CD8-positive, alpha-beta memory T cell (primary cell): ENCODE measurements at regions not wholly inside any gene's neighbourhood (a gene's known extent, or its start where the extent isn't known, plus 50 kb on each side); places are given as distances from the start of the nearest gene placed in this dataset.

ENCODE experiments used
- CTCF ChIA-PET: fragments of 350-600 bp; sonication (Branson Sonifier 250); formaldehyde crosslinking; loops from one replicate; lab custom pipeline; 2021; ENCODE audit warnings: antibody characterized with exemption; lab: Charles Lee
- POLR2A ChIA-PET: fragments of 350-600 bp; sonication (Branson Sonifier 250); formaldehyde crosslinking; loops from one replicate; lab custom pipeline; 2021; ENCODE audit warnings: antibody characterized with exemption; lab: Charles Lee
- DNase-seq, 5 donors: peaks; one replicate each; pipeline versions ENCODE4 v3.0.0 to v3.0.0-alpha.2; 2020 to 2022; ENCODE audit warnings: mixed read lengths in 1 of 5
- H3K27ac ChIP-seq: one replicate; pipeline ENCODE4 v1.7.0; 2013; ENCODE audit warnings: low read depth, mild to moderate bottlenecking, low read length, moderate library complexity
- H3K27me3 ChIP-seq: 2 replicates; pipeline ENCODE4 v1.7.0; 2013; ENCODE audit warnings: low read length, mild to moderate bottlenecking; ENCODE audit not compliant: insufficient read depth, poor library complexity, severe bottlenecking
- H3K36me3 ChIP-seq: 2 replicates; pipeline ENCODE4 v1.7.0; 2013; ENCODE audit warnings: mild to moderate bottlenecking, low read length, moderate library complexity; ENCODE audit not compliant: insufficient read depth
- H3K4me1 ChIP-seq: 2 replicates; pipeline ENCODE4 v1.7.0; 2013; ENCODE audit warnings: mild to moderate bottlenecking, low read length, moderate library complexity; ENCODE audit not compliant: insufficient read depth
- H3K4me3 ChIP-seq: 2 replicates; pipeline ENCODE4 v1.7.0; 2013; ENCODE audit warnings: mild to moderate bottlenecking, low read length
- H3K9me3 ChIP-seq: 2 replicates; pipeline ENCODE4 v1.7.0; 2013; ENCODE audit warnings: mild to moderate bottlenecking, low read length
- H3K27ac Mint-ChIP-seq, 8 donors: one replicate each; pipeline ENCODE4 v1.8.0; 2020 to 2021; ENCODE audit warnings: mixed read lengths in 8 of 8, mild to moderate bottlenecking in 6 of 8, inconsistent platforms in 3 of 8, moderate library complexity in 3 of 8
- H3K27me3 Mint-ChIP-seq, 2 donors: one replicate each; pipeline ENCODE4 v1.8.0; 2020 to 2021; ENCODE audit warnings: mixed read lengths in 2 of 2, mild to moderate bottlenecking in 1 of 2, moderate library complexity in 1 of 2
- H3K36me3 Mint-ChIP-seq, 3 donors: one replicate each; pipeline ENCODE4 v1.8.0; 2020 to 2021; ENCODE audit warnings: mixed read lengths in 3 of 3, inconsistent platforms in 1 of 3, mild to moderate bottlenecking in 1 of 3
- H3K4me1 Mint-ChIP-seq, 3 donors: one replicate each; pipeline ENCODE4 v1.8.0; 2020 to 2021; ENCODE audit warnings: mixed read lengths in 3 of 3, inconsistent platforms in 1 of 3, mild to moderate bottlenecking in 1 of 3
- H3K4me3 Mint-ChIP-seq, 7 donors: one replicate each; pipeline ENCODE4 v1.8.0; 2020 to 2021; ENCODE audit warnings: mixed read lengths in 7 of 7, mild to moderate bottlenecking in 6 of 7, moderate library complexity in 4 of 7, inconsistent platforms in 2 of 7
- H3K9me3 Mint-ChIP-seq, 5 donors: one replicate each; pipeline ENCODE4 v1.8.0; 2020 to 2022; ENCODE audit warnings: mixed read lengths in 5 of 5, mild to moderate bottlenecking in 3 of 5, moderate library complexity in 2 of 5, inconsistent platforms in 1 of 5

- Histone ChIP-seq H3K27me3 (peaks cover 14% of the 10 kb centered on the region), H3K4me3 (no peak overlapping the region), H3K4me1 (no peaks in the 10 kb centered on the region), H3K9me3 (no peaks in the 10 kb centered on the region), H3K27ac (no peak overlapping the region), H3K36me3 (no peaks in the 10 kb centered on the region)
- no peaks in the 10 kb centered on the region for H3K4me1 Mint-ChIP-seq
- H3K27ac Mint-ChIP-seq, result no peak overlapping the region
- H3K27me3 Mint-ChIP-seq, result peaks cover 9 to 17% of the 10 kb centered on the region in 2 donors
- no peak for DNase-seq
- H3K4me3 Mint-ChIP-seq, result no peak overlapping the region
- H3K36me3 Mint-ChIP-seq, result no peaks in the 10 kb centered on the region
- POLR2A ChIA-PET, result no interaction called here
- H3K9me3 Mint-ChIP-seq, result no peaks in the 10 kb centered on the region
- CTCF ChIA-PET, result no interaction called here
Measured at GRCh38 chr19:31419871-31420445, 70.7 kb upstream of the TSHZ3 start.

GRCh38 chr19:31421082-31421481 is 71.8 kb upstream of the TSHZ3 start:
- H3K4me3 ChIP-seq, result no peak overlapping the region
- ChIA-PET CTCF (no interaction called here), POLR2A (no interaction called here)
- no peaks in the 10 kb centered on the region for H3K9me3 ChIP-seq
- Mint-ChIP-seq H3K36me3 (no peaks in the 10 kb centered on the region), H3K4me3 (no peak overlapping the region), H3K27ac (no peak overlapping the region), H3K9me3 (no peaks in the 10 kb centered on the region), H3K4me1 (no peaks in the 10 kb centered on the region), H3K27me3 (peaks cover 9 to 17% of the 10 kb centered on the region in 2 donors)
- H3K4me1 ChIP-seq, result no peaks in the 10 kb centered on the region
- H3K27ac ChIP-seq, result no peak overlapping the region
- no peaks in the 10 kb centered on the region for H3K36me3 ChIP-seq
- peaks cover 14% of the 10 kb centered on the region for H3K27me3 ChIP-seq
- no peak for DNase-seq

- Mint-ChIP-seq H3K4me3 (no peak overlapping the region), H3K27ac (no peak overlapping the region), H3K4me1 (no peaks in the 10 kb centered on the region), H3K9me3 (no peaks in the 10 kb centered on the region), H3K27me3 (peaks cover 9 to 24% of the 10 kb centered on the region in 2 donors), H3K36me3 (no peaks in the 10 kb centered on the region)
- no peaks in the 10 kb centered on the region for H3K9me3 ChIP-seq
- no peak for DNase-seq
- H3K4me1 ChIP-seq, result no peaks in the 10 kb centered on the region
- ChIA-PET CTCF (no interaction called here), POLR2A (no interaction called here)
- no peaks in the 10 kb centered on the region for H3K36me3 ChIP-seq
- no peak overlapping the region for H3K27ac ChIP-seq
- no peak overlapping the region for H3K4me3 ChIP-seq
- H3K27me3 ChIP-seq, result peaks cover 14% of the 10 kb centered on the region
Measured at GRCh38 chr19:31421856-31422255, 72.6 kb upstream of the TSHZ3 start.

- no peak overlapping the region for H3K27ac Mint-ChIP-seq
- CTCF ChIA-PET, result no interaction called here
- H3K4me1 Mint-ChIP-seq, result no peaks in the 10 kb centered on the region
- H3K4me3 Mint-ChIP-seq, result no peak overlapping the region
- H3K9me3 ChIP-seq, result no peaks in the 10 kb centered on the region
- H3K27me3 Mint-ChIP-seq, result peaks cover 8 to 27% of the 10 kb centered on the region in 2 donors
- no peak for DNase-seq
- no peaks in the 10 kb centered on the region for H3K4me1 ChIP-seq
- H3K4me3 ChIP-seq, result no peak overlapping the region
- POLR2A ChIA-PET, result no interaction called here
- H3K36me3 ChIP-seq, result no peaks in the 10 kb centered on the region
- H3K9me3 Mint-ChIP-seq, result no peaks in the 10 kb centered on the region
- H3K27ac ChIP-seq, result no peak overlapping the region
- H3K27me3 ChIP-seq, result peaks cover 4% of the 10 kb centered on the region
- H3K36me3 Mint-ChIP-seq, result no peaks in the 10 kb centered on the region
Measured at GRCh38 chr19:31423896-31424295, 74.7 kb upstream of the TSHZ3 start.

- POLR2A ChIA-PET, result no interaction called here
Measured at GRCh38 chr19:31424861-31425620, 75.8 kb upstream of the TSHZ3 start.

GRCh38 chr19:31427857-31428256 is 78.6 kb upstream of the TSHZ3 start:
- CTCF ChIA-PET, result no interaction called here
- no peak overlapping the region for H3K4me3 ChIP-seq
- H3K4me3 Mint-ChIP-seq, result no peak overlapping the region

More at GRCh38 chr19:31424861-31425620, 75.8 kb upstream of the TSHZ3 start:
- Mint-ChIP-seq H3K27ac (no peak overlapping the region), H3K9me3 (no peaks in the 10 kb centered on the region), H3K36me3 (no peaks in the 10 kb centered on the region), H3K4me3 (no peak overlapping the region), H3K27me3 (peaks cover 5 to 27% of the 10 kb centered on the region in 2 donors), H3K4me1 (no peaks in the 10 kb centered on the region)
- CTCF ChIA-PET, result no interaction called here
- H3K27me3 ChIP-seq, result peaks cover 4% of the 10 kb centered on the region
- H3K9me3 ChIP-seq, result no peaks in the 10 kb centered on the region
- no peak overlapping the region for H3K4me3 ChIP-seq
- H3K36me3 ChIP-seq, result no peaks in the 10 kb centered on the region
- no peak for DNase-seq
- H3K4me1 ChIP-seq, result no peaks in the 10 kb centered on the region
- H3K27ac ChIP-seq, result no peak overlapping the region

GRCh38 chr19:31430381-31430780 is 81.1 kb upstream of the TSHZ3 start:
- H3K4me3 ChIP-seq, result no peak overlapping the region

More at GRCh38 chr19:31427857-31428256, 78.6 kb upstream of the TSHZ3 start:
- Mint-ChIP-seq H3K9me3 (no peaks in the 10 kb centered on the region), H3K27ac (no peak overlapping the region), H3K4me1 (no peaks in the 10 kb centered on the region), H3K36me3 (no peaks in the 10 kb centered on the region), H3K27me3 (peaks cover 3 to 27% of the 10 kb centered on the region in 2 donors)
- Histone ChIP-seq H3K9me3 (no peaks in the 10 kb centered on the region), H3K27ac (no peak overlapping the region), H3K36me3 (no peaks in the 10 kb centered on the region), H3K4me1 (no peaks in the 10 kb centered on the region), H3K27me3 (peaks cover 4% of the 10 kb centered on the region)
- POLR2A ChIA-PET, result no interaction called here
- DNase-seq, result no peak

GRCh38 chr19:31432201-31432810 is 83.1 kb upstream of the TSHZ3 start:
- no peak for DNase-seq
- Histone ChIP-seq H3K9me3 (no peaks in the 10 kb centered on the region), H3K27ac (no peak overlapping the region), H3K4me1 (no peaks in the 10 kb centered on the region), H3K27me3 (no peaks in the 10 kb centered on the region), H3K36me3 (no peaks in the 10 kb centered on the region), H3K4me3 (no peak overlapping the region)
- H3K36me3 Mint-ChIP-seq, result no peaks in the 10 kb centered on the region
- H3K27ac Mint-ChIP-seq, result no peak overlapping the region
- H3K27me3 Mint-ChIP-seq, result peaks cover 2 to 15% of the 10 kb centered on the region in 2 donors
- H3K4me1 Mint-ChIP-seq, result no peaks in the 10 kb centered on the region
- ChIA-PET CTCF (no interaction called here), POLR2A (no interaction called here)
- peaks cover 2 to 8% (median 4%) of the 10 kb centered on the region in 5 donors for H3K9me3 Mint-ChIP-seq
- H3K4me3 Mint-ChIP-seq, result no peak overlapping the region

More at GRCh38 chr19:31430381-31430780, 81.1 kb upstream of the TSHZ3 start:
- no peaks in the 10 kb centered on the region for H3K9me3 ChIP-seq
- Mint-ChIP-seq H3K4me1 (no peaks in the 10 kb centered on the region), H3K4me3 (no peak overlapping the region), H3K9me3 (peaks cover 2 to 5% (median 3%) of the 10 kb centered on the region in 5 donors), H3K27me3 (peaks cover 3 to 30% of the 10 kb centered on the region in 2 donors), H3K27ac (no peak overlapping the region), H3K36me3 (no peaks in the 10 kb centered on the region)
- ChIA-PET CTCF (no interaction called here), POLR2A (no interaction called here)
- H3K36me3 ChIP-seq, result no peaks in the 10 kb centered on the region
- H3K27me3 ChIP-seq, result no peaks in the 10 kb centered on the region
- no peak overlapping the region for H3K27ac ChIP-seq
- no peaks in the 10 kb centered on the region for H3K4me1 ChIP-seq
- DNase-seq, result no peak
